IPS-15b (cell line): ENCODE measurements at regions not wholly inside any gene's neighbourhood (a gene's known extent, or its start where the extent isn't known, plus 50 kb on each side); places are given as distances from the start of the nearest gene placed in this dataset.

Source experiments
- H3K27me3 ChIP-seq: one replicate; pipeline ENCODE4 v1.6.1; 2013; ENCODE audit warnings: low read length; ENCODE audit not compliant: control insufficient read depth, insufficient read depth
- H3K36me3 ChIP-seq: one replicate; pipeline ENCODE4 v1.6.1; 2013; ENCODE audit warnings: low read length; ENCODE audit not compliant: control insufficient read depth, insufficient read depth
- H3K4me1 ChIP-seq: one replicate; pipeline ENCODE4 v1.6.1; 2013; ENCODE audit warnings: mild to moderate bottlenecking, low read length; ENCODE audit not compliant: control insufficient read depth, insufficient read depth
- H3K4me3 ChIP-seq: one replicate; pipeline ENCODE4 v1.5.1; 2013; ENCODE audit warnings: low read depth, low read length
- H3K9ac ChIP-seq: one replicate; pipeline ENCODE4 v1.6.1; 2013; ENCODE audit warnings: low read depth, mild to moderate bottlenecking, low read length
- H3K9me3 ChIP-seq: one replicate; pipeline ENCODE4 v1.6.1; 2013; ENCODE audit warnings: mild to moderate bottlenecking, low read length; ENCODE audit not compliant: control insufficient read depth, insufficient read depth

GRCh38 chr2:173598525-173598924 is 243.9 kb downstream of the CDCA7 start:
- H3K9ac ChIP-seq: no peak overlapping the region
- H3K27me3 ChIP-seq: no peaks in the 10 kb centered on the region
- H3K4me1 ChIP-seq: no peaks in the 10 kb centered on the region
- no peaks in the 10 kb centered on the region for H3K36me3 ChIP-seq
- H3K9me3 ChIP-seq: no peaks in the 10 kb centered on the region
- no peak overlapping the region for H3K4me3 ChIP-seq

GRCh38 chr2:173599821-173600359 is 245.2 kb downstream of the CDCA7 start:
- no peaks in the 10 kb centered on the region for H3K27me3 ChIP-seq
- H3K9ac ChIP-seq: no peak overlapping the region
- no peaks in the 10 kb centered on the region for H3K36me3 ChIP-seq
- no peaks in the 10 kb centered on the region for H3K9me3 ChIP-seq
- no peak overlapping the region for H3K4me3 ChIP-seq
- H3K4me1 ChIP-seq: no peaks in the 10 kb centered on the region

- Histone ChIP-seq H3K36me3 (no peaks in the 10 kb centered on the region), H3K9ac (no peak overlapping the region), H3K4me3 (no peak overlapping the region), H3K9me3 (no peaks in the 10 kb centered on the region), H3K4me1 (peaks cover 6% of the 10 kb centered on the region), H3K27me3 (no peaks in the 10 kb centered on the region)
These were observed 247.6 kb downstream of the CDCA7 start for GRCh38 chr2:173602153-173602795.

GRCh38 chr2:173605994-173606393 is 251.3 kb downstream of the CDCA7 start:
- no peak overlapping the region for H3K4me3 ChIP-seq
- H3K9ac ChIP-seq: no peak overlapping the region
- no peaks in the 10 kb centered on the region for H3K9me3 ChIP-seq
- no peaks in the 10 kb centered on the region for H3K36me3 ChIP-seq
- H3K27me3 ChIP-seq: no peaks in the 10 kb centered on the region
- peaks cover 6% of the 10 kb centered on the region for H3K4me1 ChIP-seq

- no peak overlapping the region for H3K4me3 ChIP-seq
- no peaks in the 10 kb centered on the region for H3K36me3 ChIP-seq
- H3K9ac ChIP-seq: no peak overlapping the region
- H3K9me3 ChIP-seq: no peaks in the 10 kb centered on the region
- H3K27me3 ChIP-seq: no peaks in the 10 kb centered on the region
- peaks cover 6% of the 10 kb centered on the region for H3K4me1 ChIP-seq
These were observed 252.1 kb downstream of the CDCA7 start for GRCh38 chr2:173606619-173607248.

GRCh38 chr2:173607606-173608311 is 253.1 kb downstream of the CDCA7 start:
- Histone ChIP-seq H3K27me3 (no peaks in the 10 kb centered on the region), H3K4me1 (peaks cover 6% of the 10 kb centered on the region), H3K9ac (no peak overlapping the region), H3K9me3 (no peaks in the 10 kb centered on the region), H3K4me3 (no peak overlapping the region), H3K36me3 (no peaks in the 10 kb centered on the region)

GRCh38 chr2:173611121-173611520 is 256.4 kb downstream of the CDCA7 start:
- peaks cover 6% of the 10 kb centered on the region for H3K4me1 ChIP-seq
- H3K4me3 ChIP-seq: no peak overlapping the region
- no peaks in the 10 kb centered on the region for H3K36me3 ChIP-seq
- H3K9ac ChIP-seq: no peak overlapping the region
- H3K27me3 ChIP-seq: no peaks in the 10 kb centered on the region
- no peaks in the 10 kb centered on the region for H3K9me3 ChIP-seq

GRCh38 chr2:173612354-173612753 is 257.7 kb downstream of the CDCA7 start:
- Histone ChIP-seq H3K4me1 (no peaks in the 10 kb centered on the region), H3K27me3 (no peaks in the 10 kb centered on the region), H3K4me3 (no peak overlapping the region), H3K9ac (no peak overlapping the region), H3K9me3 (no peaks in the 10 kb centered on the region), H3K36me3 (no peaks in the 10 kb centered on the region)

GRCh38 chr2:173613386-173613785 is 258.7 kb downstream of the CDCA7 start:
- Histone ChIP-seq H3K4me3 (no peak overlapping the region), H3K36me3 (no peaks in the 10 kb centered on the region), H3K27me3 (no peaks in the 10 kb centered on the region), H3K4me1 (no peaks in the 10 kb centered on the region), H3K9me3 (no peaks in the 10 kb centered on the region), H3K9ac (no peak overlapping the region)

- H3K4me3 ChIP-seq: no peak overlapping the region
- no peak overlapping the region for H3K9ac ChIP-seq
- H3K27me3 ChIP-seq: no peaks in the 10 kb centered on the region
- H3K4me1 ChIP-seq: no peaks in the 10 kb centered on the region
- H3K9me3 ChIP-seq: no peaks in the 10 kb centered on the region
- H3K36me3 ChIP-seq: no peaks in the 10 kb centered on the region
These were observed 259.7 kb downstream of the CDCA7 start for GRCh38 chr2:173614265-173614930.

GRCh38 chr2:173623438-173624319 is 269.0 kb downstream of the CDCA7 start:
- Histone ChIP-seq H3K9ac (peak overlapping the region; percentile 40), H3K4me1 (peaks cover 5% of the 10 kb centered on the region), H3K4me3 (no peak overlapping the region)

More at GRCh38 chr2:173623438-173624319, 269.0 kb downstream of the CDCA7 start:
- no peaks in the 10 kb centered on the region for H3K36me3 ChIP-seq
- H3K27me3 ChIP-seq: no peaks in the 10 kb centered on the region
- no peaks in the 10 kb centered on the region for H3K9me3 ChIP-seq
